ENCODE measurements at regions not wholly inside any gene's neighbourhood (a gene's known extent, or its start where the extent isn't known, plus 50 kb on each side); places are given as distances from the start of the nearest gene placed in this dataset.

DNA sequence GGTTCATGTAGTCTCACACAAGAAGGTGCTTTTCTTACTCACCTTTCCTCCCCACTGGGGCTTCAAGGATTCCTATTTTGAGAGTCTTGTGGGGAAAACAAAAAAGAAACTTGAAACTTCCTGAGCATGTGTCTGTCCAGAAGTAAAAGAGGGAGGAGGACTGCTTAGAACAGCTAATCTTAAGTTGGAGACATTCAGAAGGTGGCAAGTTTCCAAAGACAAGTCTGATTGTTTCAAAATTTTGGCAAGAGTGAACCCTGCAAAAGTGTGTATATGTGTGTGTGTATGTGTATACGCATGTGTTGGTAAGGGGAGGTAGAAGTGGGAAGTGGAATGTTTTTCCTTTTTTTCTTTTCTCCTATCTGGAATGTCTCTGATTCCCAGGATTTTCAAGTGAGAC, 189.0 kb upstream of the FRMPD4 start:
- no peak for DNase-seq (ENCODE audit: low read depth)
- no peak overlapping the region for H3K4me3 ChIP-seq (ENCODE audit: low read length)
- TF ChIP-seq, protein P1, sequence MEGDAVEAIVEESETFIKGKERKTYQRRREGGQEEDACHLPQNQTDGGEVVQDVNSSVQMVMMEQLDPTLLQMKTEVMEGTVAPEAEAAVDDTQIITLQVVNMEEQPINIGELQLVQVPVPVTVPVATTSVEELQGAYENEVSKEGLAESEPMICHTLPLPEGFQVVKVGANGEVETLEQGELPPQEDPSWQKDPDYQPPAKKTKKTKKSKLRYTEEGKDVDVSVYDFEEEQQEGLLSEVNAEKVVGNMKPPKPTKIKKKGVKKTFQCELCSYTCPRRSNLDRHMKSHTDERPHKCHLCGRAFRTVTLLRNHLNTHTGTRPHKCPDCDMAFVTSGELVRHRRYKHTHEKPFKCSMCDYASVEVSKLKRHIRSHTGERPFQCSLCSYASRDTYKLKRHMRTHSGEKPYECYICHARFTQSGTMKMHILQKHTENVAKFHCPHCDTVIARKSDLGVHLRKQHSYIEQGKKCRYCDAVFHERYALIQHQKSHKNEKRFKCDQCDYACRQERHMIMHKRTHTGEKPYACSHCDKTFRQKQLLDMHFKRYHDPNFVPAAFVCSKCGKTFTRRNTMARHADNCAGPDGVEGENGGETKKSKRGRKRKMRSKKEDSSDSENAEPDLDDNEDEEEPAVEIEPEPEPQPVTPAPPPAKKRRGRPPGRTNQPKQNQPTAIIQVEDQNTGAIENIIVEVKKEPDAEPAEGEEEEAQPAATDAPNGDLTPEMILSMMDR (conservative IDR thresholded peaks at IDR 0.05; ENCODE audit: low read depth, low read length) = no peak

DNA sequence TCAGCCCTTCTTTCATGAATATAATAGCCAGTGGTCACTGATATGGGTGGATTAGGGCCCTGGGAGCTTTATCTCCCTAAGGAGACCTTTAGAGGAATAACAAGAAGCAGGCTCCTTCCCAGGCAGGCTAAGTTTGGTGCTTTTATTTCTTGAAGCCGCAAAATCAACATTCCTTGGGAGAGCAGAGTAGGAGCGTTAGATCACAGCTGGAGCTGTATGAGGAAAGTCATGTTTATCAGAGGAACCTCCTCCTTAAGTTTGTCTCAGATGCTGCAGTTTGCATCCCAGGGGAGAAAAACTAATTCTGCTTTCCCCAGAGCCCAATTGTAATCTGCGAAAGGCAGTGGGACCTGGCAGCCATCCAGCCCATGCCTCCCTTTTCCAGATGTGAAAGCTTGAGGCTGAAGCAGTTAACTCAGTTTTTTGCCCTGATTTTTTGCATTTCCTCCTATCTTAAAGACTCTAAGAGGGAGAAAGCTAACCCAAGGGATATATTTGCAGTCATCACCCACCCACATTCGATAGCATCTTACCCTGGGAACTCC, 186.0 kb upstream of the FRMPD4 start:
- no peak overlapping the region for H3K4me3 ChIP-seq (ENCODE audit: low read length)
- TF ChIP-seq, protein P1 (conservative IDR thresholded peaks at IDR 0.05; ENCODE audit: low read depth, low read length) = no peak
- no peak for DNase-seq (ENCODE audit: low read depth)

DNA sequence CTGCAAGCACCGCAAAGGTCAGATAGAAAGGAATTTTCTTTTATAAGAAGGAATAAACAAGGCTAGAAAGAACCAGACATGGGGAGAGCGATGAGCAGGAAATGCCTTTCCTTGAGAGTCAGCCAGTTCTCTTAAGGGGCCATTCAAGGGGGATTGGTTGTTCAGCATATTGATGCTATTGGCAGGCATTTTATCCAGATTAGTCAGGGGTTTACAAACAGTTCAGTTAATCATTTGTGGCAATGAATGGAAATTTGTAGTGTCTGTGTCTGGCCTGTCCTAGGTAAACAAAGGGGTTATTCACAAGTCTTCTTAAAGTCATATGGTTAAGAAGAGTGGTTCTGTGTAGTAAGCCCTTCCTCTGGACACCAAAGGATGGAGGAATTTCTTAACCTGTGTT, 184.7 kb upstream of the FRMPD4 start:
- TF ChIP-seq, protein P1 (conservative IDR thresholded peaks at IDR 0.05; ENCODE audit: low read depth, low read length) = no peak
- no peak overlapping the region for H3K4me3 ChIP-seq (ENCODE audit: low read length)
- DNase-seq (ENCODE audit: low read depth) = peak; percentile 30

DNA sequence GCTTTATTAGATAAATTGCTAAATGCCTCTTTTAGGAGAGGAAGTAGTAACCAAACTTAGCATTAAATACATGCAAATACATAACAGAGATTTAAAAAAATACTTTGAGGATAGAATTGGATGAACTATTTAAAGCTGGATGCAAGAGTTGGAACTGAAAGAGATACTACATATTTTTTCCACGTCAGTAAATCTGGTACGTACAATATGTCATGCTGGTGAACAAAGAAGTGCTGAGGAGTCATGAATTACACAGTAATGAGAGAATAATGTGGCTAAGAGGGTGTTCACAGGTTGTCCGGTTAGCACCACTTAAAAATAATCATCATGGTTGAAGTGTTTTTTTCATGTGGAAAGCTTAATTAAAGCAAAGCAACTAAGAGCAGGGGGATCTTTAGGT, 184.1 kb upstream of the FRMPD4 start:
- H3K4me3 ChIP-seq (ENCODE audit: low read length) = no peak overlapping the region
- no peak for DNase-seq (ENCODE audit: low read depth)
- TF ChIP-seq, protein P1 (conservative IDR thresholded peaks at IDR 0.05; ENCODE audit: low read depth, low read length) = no peak

DNA sequence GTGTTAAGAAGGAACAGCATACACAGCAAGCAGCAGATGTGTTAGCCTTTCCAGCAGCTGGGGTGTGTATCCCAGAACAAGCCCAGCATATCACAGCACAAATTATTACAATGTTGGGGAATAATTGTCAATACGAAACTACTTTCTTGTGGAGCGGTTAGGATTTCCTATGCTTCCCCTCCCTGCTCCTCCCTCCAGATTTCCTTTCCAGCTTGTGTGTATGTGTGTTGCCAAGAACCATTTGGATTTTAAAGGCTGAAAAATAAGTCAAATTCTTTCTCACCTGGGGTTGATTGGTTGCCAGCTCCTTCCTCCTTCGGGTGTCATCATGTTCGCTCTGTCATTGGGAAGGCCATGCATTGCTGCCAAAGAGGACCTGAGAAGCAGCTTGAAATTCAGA, 178.2 kb upstream of the FRMPD4 start:
- TF ChIP-seq, protein P1 (conservative IDR thresholded peaks at IDR 0.05; ENCODE audit: low read depth, low read length) = no peak
- H3K4me3 ChIP-seq (ENCODE audit: low read length) = no peak overlapping the region
- DNase-seq (ENCODE audit: low read depth) = no peak

DNA sequence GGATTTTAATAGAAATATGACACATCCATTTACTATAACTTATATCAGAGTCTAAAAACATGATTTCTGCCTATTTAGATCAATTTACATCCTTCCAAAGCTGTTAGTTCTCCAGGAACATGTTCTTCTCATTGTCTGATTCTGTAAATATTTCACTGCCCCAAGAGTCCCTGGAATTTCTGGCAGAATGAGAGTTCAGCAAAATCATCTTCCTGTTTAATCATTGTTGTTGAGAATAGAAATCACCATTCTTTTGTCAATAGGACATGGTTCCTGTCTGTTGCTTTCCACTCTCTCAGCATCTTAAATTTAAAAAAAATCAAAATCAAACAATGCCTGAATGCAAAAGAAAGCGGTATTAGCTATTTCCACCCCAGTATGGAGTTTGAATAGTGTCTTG, 172.8 kb upstream of the FRMPD4 start:
- TF ChIP-seq, protein P1 (conservative IDR thresholded peaks at IDR 0.05; ENCODE audit: low read depth, low read length) = no peak
- no peak for DNase-seq (ENCODE audit: low read depth)

DNA sequence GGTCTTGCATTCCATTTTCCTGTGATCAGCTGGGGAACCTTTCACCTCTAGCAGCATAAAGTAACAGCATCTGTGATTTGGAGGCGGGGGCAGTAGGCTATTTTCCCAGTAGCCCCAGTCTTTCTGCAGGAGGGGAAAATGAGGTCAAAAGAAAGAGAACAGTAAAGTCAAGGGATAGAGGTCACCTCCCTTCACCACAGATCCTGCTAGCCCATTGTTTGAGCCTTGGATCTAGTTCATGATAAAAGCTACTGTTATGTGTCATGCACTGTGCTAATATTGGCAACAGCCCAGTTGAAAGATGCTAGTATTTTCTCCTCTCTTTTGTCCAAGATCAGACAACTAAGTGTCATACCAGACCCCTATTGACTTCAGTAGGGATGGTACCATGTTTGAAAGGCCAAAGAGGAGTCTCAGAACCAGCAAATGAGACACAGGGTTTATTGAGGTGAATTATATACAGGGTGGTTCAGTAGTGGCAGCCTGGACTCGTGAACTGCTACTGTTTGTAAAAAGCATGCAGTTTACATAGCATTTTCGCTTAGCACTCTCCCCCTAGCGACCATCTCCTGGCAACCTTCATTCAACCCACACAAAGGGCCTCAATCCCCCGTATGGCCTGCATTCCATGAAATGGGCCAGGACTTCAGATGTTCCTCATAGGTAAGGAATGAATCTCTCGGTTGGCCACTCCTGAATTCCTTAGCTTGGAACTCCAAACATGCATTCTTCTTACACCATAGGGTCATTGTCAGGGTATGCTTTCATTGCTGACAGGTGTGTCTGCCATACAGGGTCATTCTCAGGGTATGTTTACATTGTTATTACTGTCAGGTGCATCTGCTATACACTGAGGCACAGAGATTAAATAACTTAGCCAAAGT, 170.0 kb upstream of the FRMPD4 start:
- no peak for DNase-seq (ENCODE audit: low read depth)

More for the DNA sequence above, 172.8 kb upstream of the FRMPD4 start:
- H3K4me3 ChIP-seq (ENCODE audit: low read length) = no peak overlapping the region

More for the DNA sequence above, 170.0 kb upstream of the FRMPD4 start:
- H3K4me3 ChIP-seq (ENCODE audit: low read length) = no peak overlapping the region
- TF ChIP-seq, protein P1 (conservative IDR thresholded peaks at IDR 0.05; ENCODE audit: low read depth, low read length) = no peak
